HepG2 (cell line): ENCODE measurements at regions not wholly inside any gene's neighbourhood (a gene's known extent, or its start where the extent isn't known, plus 50 kb on each side); places are given as distances from the start of the nearest gene placed in this dataset.

Experiments
- ATAC-seq: fragments of 200-7000 bp; cut with Tn5 transposase; 3 replicates; pipeline ENCODE4 v1.9.1; 2020; ENCODE audit warnings: mild to moderate bottlenecking, moderate library complexity
- BruUV-seq: library from RNA; stranded (reverse); fragments of 400-500 nt; replicated peaks from 2 replicates; lab custom pipeline; 2021; lab: Mats Ljungman, UMichigan
- CTCF ChIA-PET: fragments of 300-600 bp; formaldehyde crosslinking; extraction: SDS; loops from one replicate; lab custom pipeline; 2021; ENCODE audit warnings: low total read pairs, inconsistent platforms, low intra/inter-chr PET ratio; lab: Yijun Ruan, JAX
- POLR2A ChIA-PET: fragments of 350-600 bp; sonication (Branson Sonifier 250); formaldehyde crosslinking; loops from one replicate; lab custom pipeline; 2020; ENCODE audit warnings: antibody characterized with exemption, inconsistent platforms; lab: Yijun Ruan, JAX
- DNase-seq: peaks from one replicate; pipeline ENCODE4 v3.0.0-alpha.2; 2015; ENCODE audit warnings: low spot score
- FAIRE-seq: peaks from 3 replicates; lab custom pipeline; 2011; peaks lifted over from hg19 to GRCh38; lab: Jason Lieb, UNC
- H2AFZ ChIP-seq: one replicate; pipeline ENCODE4 v1.6.1; 2011; ENCODE audit warnings: low read length, inconsistent platforms
- H3K27ac ChIP-seq: fragments of 300-600 bp; 3 replicates; pipeline ENCODE4 v1.8.0; 2011; ENCODE audit warnings: mixed run types, mild to moderate bottlenecking, mixed read lengths, low read length, inconsistent platforms; ENCODE audit not compliant: insufficient read depth; ENCODE audit errors: extremely low read length
- H3K27me3 ChIP-seq, 2 experiments: fragments of 200-600 bp in 1 of 2; 2 replicates in 1 of 2; 3 replicates in 1 of 2; pipeline versions ENCODE4 v1.6.0 to v1.8.0; 2011; ENCODE audit warnings: low read length in 2 of 2, mild to moderate bottlenecking in 2 of 2, moderate library complexity in 2 of 2, inconsistent platforms in 1 of 2; ENCODE audit not compliant: insufficient read depth in 2 of 2, control insufficient read depth in 1 of 2
- H3K36me3 ChIP-seq, 2 experiments: fragments of 200-600 bp in 1 of 2; replicated peaks in 1 of 2; 2 replicates in 1 of 2; 3 replicates in 1 of 2; pipeline versions ENCODE4 v1.5.1 to v1.8.0; 2011; ENCODE audit warnings: low read length in 2 of 2, inconsistent platforms in 1 of 2; ENCODE audit not compliant: insufficient read depth in 2 of 2, control insufficient read depth in 1 of 2
- H3K4me1 ChIP-seq: 2 replicates; pipeline ENCODE4 v1.5.1; 2012; ENCODE audit warnings: low read length, inconsistent platforms; ENCODE audit not compliant: insufficient read depth
- H3K4me2 ChIP-seq: 2 replicates; pipeline ENCODE4 v1.6.0; 2011; ENCODE audit warnings: low read depth, low read length, inconsistent platforms
- H3K4me3 ChIP-seq, 3 experiments: fragments of 200-600 bp in 1 of 3; sonication (generic), shearing (Covaris generic) in 1 of 3; replicated peaks in 1 of 3; 2 replicates each; pipeline ENCODE4 v1.5.1; 2011 to 2016; ENCODE audit warnings: low read length in 3 of 3, inconsistent platforms in 2 of 3, low read depth in 2 of 3, mild to moderate bottlenecking in 2 of 3, control low read depth in 1 of 3, mixed read lengths in 1 of 3; ENCODE audit not compliant: insufficient read depth in 1 of 3
- H3K79me2 ChIP-seq: one replicate; pipeline ENCODE4 v1.6.1; 2011; ENCODE audit warnings: low read length, inconsistent platforms; ENCODE audit not compliant: insufficient read depth
- H3K9ac ChIP-seq: 2 replicates; pipeline ENCODE4 v1.6.0; 2011; ENCODE audit warnings: mild to moderate bottlenecking, low read depth, low read length, inconsistent platforms; ENCODE audit not compliant: insufficient read depth
- H3K9me3 ChIP-seq: 2 replicates; pipeline ENCODE4 v1.5.1; 2012; ENCODE audit warnings: mild to moderate bottlenecking, low read length
- H4K20me1 ChIP-seq: 2 replicates; pipeline ENCODE4 v1.6.0; 2011; ENCODE audit warnings: inconsistent platforms, mild to moderate bottlenecking, low read length, moderate library complexity; ENCODE audit not compliant: insufficient read depth
- CENPT ChIP-seq: sonication (generic); formaldehyde crosslinking; IDR thresholded peaks from 2 replicates; pipeline ENCODE4 v1.8.0; 2022; ENCODE audit warnings: low read depth, mild to moderate bottlenecking, moderate library complexity, missing genetic modification reagents
- EZH2 ChIP-seq: conservative IDR thresholded peaks from 2 replicates; pipeline ENCODE4 v1.6.1; 2012; ENCODE audit warnings: mild to moderate bottlenecking, low read depth, low read length, moderate library complexity
- FOXA1 ChIP-seq, 2 experiments: fragments of 450-650 bp in 1 of 2; sonication (generic) in 1 of 2; formaldehyde crosslinking in 1 of 2; IDR thresholded peaks; 2 replicates each; pipeline versions ENCODE4 v1.4.0 to v1.6.1; 2016 to 2020; ENCODE audit warnings: missing genetic modification reagents in 1 of 2
- PITX1 ChIP-seq: sonication (generic); formaldehyde crosslinking; IDR thresholded peaks from 2 replicates; pipeline ENCODE4 v1.5.1; 2020; ENCODE audit warnings: mild to moderate bottlenecking, missing genetic modification reagents
- POLR2AphosphoS2 ChIP-seq: IDR thresholded peaks from 2 replicates; pipeline ENCODE4 v1.6.1; 2011; ENCODE audit warnings: low read depth, low read length, improper control_type of control experiment
- TAF1 ChIP-seq: sonication (generic); formaldehyde crosslinking; IDR thresholded peaks from 2 replicates; pipeline ENCODE4 v1.4.0; 2020; ENCODE audit warnings: missing genetic modification reagents
- TGIF2 ChIP-seq: IDR thresholded peaks from 2 replicates; pipeline ENCODE4 v1.6.1; 2016; ENCODE audit warnings: control low read depth, missing compliant biosample characterization
- TMF1 ChIP-seq: sonication (generic); formaldehyde crosslinking; IDR thresholded peaks from 2 replicates; pipeline ENCODE4 v1.8.1; 2022; ENCODE audit warnings: low read depth, missing genetic modification reagents
- ZNF180 ChIP-seq: sonication (generic); formaldehyde crosslinking; IDR thresholded peaks from 2 replicates; pipeline ENCODE4 v1.4.0; 2020; ENCODE audit warnings: low read depth, missing genetic modification reagents, borderline replicate concordance
- ZNF747 ChIP-seq: sonication (generic); formaldehyde crosslinking; IDR thresholded peaks from 2 replicates; pipeline ENCODE4 v1.8.1; 2023; ENCODE audit warnings: missing genetic modification reagents, mild to moderate bottlenecking, borderline replicate concordance
- in situ Hi-C: cut with HindIII; loops from 2 replicates; pipeline ENCODE4 v1.10.0; 2017; ENCODE audit warnings: low pct_unique_long_range_greater_than_20kb; ENCODE audit not compliant: extremely low pct_ligation_motif_present
- intact Hi-C: fragments of 100-400 bp; cut with micrococcal nuclease; formaldehyde crosslinking; loops from one replicate; pipeline ENCODE4 v1.10.0; 2022; ENCODE audit not compliant: unreplicated experiment
- TF ChIP-seq, protein P1 (sequence below): sonication (generic); formaldehyde crosslinking; IDR thresholded peaks from 2 replicates; pipeline ENCODE4 v1.5.0; 2020; ENCODE audit warnings: mild to moderate bottlenecking, missing genetic modification reagents, borderline replicate concordance
- TF ChIP-seq, protein P2 (sequence below): sonication (generic); formaldehyde crosslinking; IDR thresholded peaks from 2 replicates; pipeline ENCODE4 v1.9.0; 2021; ENCODE audit warnings: missing genetic modification reagents, mild to moderate bottlenecking, borderline replicate concordance
- TF ChIP-seq, protein P3 (sequence below): IDR thresholded peaks from 2 replicates; pipeline ENCODE4 v1.6.1; 2016; ENCODE audit warnings: low read depth, control low read depth
- TF ChIP-seq, protein P4 (sequence below): sonication (generic); formaldehyde crosslinking; IDR thresholded peaks from 2 replicates; pipeline ENCODE4 v1.4.0; 2020; ENCODE audit warnings: missing genetic modification reagents

DNA sequence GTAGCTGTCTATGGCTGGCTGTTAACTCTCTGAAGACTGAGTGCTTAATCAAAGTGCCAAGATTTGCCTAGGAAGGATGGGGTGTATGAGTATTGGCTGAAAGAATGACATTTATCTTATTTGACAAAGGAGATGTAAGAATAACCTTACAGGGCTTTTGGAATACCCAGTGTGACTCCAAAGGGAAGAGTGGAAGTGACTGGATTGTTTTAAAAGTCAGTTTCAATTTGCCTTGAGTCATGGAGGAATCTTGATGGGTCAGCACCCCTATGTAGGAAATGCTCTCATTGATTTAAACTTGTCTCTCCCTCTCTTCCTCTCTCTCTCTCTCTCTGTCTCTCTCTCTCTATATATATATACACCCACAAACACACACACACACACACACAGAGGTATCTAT, 118.4 kb upstream of the CLDN10 start:
- Histone ChIP-seq H3K9me3 (no peaks in the 10 kb centered on the region), H3K27me3 (no peaks in the 10 kb centered on the region; a peak in 2 of 5 replicates), H3K4me1 (no peaks in the 10 kb centered on the region), H3K79me2 (no peaks in the 10 kb centered on the region), H3K9ac (no peak overlapping the region), H3K4me2 (no peak overlapping the region), H3K4me3 (no peak overlapping the region), H4K20me1 (no peaks in the 10 kb centered on the region), H3K27ac (no peak overlapping the region), H2AFZ (no peak overlapping the region), H3K36me3 (no peaks in the 10 kb centered on the region)
- ChIA-PET POLR2A (no interaction called here), CTCF (no interaction called here)
- TF ChIP-seq, protein P1, sequence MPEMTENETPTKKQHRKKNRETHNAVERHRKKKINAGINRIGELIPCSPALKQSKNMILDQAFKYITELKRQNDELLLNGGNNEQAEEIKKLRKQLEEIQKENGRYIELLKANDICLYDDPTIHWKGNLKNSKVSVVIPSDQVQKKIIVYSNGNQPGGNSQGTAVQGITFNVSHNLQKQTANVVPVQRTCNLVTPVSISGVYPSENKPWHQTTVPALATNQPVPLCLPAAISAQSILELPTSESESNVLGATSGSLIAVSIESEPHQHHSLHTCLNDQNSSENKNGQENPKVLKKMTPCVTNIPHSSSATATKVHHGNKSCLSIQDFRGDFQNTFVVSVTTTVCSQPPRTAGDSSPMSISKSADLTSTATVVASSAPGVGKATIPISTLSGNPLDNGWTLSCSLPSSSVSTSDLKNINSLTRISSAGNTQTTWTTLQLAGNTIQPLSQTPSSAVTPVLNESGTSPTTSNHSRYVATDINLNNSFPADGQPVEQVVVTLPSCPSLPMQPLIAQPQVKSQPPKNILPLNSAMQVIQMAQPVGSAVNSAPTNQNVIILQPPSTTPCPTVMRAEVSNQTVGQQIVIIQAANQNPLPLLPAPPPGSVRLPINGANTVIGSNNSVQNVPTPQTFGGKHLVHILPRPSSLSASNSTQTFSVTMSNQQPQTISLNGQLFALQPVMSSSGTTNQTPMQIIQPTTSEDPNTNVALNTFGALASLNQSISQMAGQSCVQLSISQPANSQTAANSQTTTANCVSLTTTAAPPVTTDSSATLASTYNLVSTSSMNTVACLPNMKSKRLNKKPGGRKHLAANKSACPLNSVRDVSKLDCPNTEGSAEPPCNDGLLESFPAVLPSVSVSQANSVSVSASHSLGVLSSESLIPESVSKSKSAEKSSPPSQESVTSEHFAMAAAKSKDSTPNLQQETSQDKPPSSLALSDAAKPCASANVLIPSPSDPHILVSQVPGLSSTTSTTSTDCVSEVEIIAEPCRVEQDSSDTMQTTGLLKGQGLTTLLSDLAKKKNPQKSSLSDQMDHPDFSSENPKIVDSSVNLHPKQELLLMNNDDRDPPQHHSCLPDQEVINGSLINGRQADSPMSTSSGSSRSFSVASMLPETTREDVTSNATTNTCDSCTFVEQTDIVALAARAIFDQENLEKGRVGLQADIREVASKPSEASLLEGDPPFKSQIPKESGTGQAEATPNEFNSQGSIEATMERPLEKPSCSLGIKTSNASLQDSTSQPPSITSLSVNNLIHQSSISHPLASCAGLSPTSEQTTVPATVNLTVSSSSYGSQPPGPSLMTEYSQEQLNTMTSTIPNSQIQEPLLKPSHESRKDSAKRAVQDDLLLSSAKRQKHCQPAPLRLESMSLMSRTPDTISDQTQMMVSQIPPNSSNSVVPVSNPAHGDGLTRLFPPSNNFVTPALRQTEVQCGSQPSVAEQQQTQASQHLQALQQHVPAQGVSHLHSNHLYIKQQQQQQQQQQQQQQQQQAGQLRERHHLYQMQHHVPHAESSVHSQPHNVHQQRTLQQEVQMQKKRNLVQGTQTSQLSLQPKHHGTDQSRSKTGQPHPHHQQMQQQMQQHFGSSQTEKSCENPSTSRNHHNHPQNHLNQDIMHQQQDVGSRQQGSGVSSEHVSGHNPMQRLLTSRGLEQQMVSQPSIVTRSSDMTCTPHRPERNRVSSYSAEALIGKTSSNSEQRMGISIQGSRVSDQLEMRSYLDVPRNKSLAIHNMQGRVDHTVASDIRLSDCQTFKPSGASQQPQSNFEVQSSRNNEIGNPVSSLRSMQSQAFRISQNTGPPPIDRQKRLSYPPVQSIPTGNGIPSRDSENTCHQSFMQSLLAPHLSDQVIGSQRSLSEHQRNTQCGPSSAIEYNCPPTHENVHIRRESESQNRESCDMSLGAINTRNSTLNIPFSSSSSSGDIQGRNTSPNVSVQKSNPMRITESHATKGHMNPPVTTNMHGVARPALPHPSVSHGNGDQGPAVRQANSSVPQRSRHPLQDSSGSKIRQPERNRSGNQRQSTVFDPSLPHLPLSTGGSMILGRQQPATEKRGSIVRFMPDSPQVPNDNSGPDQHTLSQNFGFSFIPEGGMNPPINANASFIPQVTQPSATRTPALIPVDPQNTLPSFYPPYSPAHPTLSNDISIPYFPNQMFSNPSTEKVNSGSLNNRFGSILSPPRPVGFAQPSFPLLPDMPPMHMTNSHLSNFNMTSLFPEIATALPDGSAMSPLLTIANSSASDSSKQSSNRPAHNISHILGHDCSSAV (CRISPR knock-in tag), result no peak
- TF ChIP-seq EZH2 (no peak), ZNF747 (no peak), ZNF180 (CRISPR knock-in tag) (no peak), PITX1 (CRISPR knock-in tag) (no peak), TAF1 (CRISPR knock-in tag) (no peak), TMF1 (CRISPR knock-in tag) (no peak), CENPT (no peak), POLR2AphosphoS2 (no peak), TGIF2 (CRISPR knock-in tag) (no peak), FOXA1 (IDR thresholded peaks at IDR 0.05) (no peak), FOXA1 (CRISPR knock-in tag; IDR thresholded peaks at IDR 0.05) (no peak)
- TF ChIP-seq, protein P2, sequence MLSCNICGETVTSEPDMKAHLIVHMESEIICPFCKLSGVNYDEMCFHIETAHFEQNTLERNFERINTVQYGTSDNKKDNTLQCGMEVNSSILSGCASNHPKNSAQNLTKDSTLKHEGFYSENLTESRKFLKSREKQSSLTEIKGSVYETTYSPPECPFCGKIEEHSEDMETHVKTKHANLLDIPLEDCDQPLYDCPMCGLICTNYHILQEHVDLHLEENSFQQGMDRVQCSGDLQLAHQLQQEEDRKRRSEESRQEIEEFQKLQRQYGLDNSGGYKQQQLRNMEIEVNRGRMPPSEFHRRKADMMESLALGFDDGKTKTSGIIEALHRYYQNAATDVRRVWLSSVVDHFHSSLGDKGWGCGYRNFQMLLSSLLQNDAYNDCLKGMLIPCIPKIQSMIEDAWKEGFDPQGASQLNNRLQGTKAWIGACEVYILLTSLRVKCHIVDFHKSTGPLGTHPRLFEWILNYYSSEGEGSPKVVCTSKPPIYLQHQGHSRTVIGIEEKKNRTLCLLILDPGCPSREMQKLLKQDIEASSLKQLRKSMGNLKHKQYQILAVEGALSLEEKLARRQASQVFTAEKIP (CRISPR knock-in tag), result no peak
- TF ChIP-seq, protein P3, sequence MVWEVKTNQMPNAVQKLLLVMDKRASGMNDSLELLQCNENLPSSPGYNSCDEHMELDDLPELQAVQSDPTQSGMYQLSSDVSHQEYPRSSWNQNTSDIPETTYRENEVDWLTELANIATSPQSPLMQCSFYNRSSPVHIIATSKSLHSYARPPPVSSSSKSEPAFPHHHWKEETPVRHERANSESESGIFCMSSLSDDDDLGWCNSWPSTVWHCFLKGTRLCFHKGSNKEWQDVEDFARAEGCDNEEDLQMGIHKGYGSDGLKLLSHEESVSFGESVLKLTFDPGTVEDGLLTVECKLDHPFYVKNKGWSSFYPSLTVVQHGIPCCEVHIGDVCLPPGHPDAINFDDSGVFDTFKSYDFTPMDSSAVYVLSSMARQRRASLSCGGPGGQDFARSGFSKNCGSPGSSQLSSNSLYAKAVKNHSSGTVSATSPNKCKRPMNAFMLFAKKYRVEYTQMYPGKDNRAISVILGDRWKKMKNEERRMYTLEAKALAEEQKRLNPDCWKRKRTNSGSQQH (CRISPR knock-in tag), result no peak
- TF ChIP-seq, protein P4, sequence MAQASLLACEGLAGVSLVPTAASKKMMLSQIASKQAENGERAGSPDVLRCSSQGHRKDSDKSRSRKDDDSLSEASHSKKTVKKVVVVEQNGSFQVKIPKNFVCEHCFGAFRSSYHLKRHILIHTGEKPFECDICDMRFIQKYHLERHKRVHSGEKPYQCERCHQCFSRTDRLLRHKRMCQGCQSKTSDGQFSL (CRISPR knock-in tag), result no peak
- DNase-seq (no peak), FAIRE-seq (no peak), ATAC-seq (no peak)
- intact Hi-C loops, result no loop called here
- in situ Hi-C loops, result no loop called here
- no TSS peak for BruUV-seq
